ENCODE measurements at regions not wholly inside any gene's neighbourhood (a gene's known extent, or its start where the extent isn't known, plus 50 kb on each side); places are given as distances from the start of the nearest gene placed in this dataset.

DNA sequence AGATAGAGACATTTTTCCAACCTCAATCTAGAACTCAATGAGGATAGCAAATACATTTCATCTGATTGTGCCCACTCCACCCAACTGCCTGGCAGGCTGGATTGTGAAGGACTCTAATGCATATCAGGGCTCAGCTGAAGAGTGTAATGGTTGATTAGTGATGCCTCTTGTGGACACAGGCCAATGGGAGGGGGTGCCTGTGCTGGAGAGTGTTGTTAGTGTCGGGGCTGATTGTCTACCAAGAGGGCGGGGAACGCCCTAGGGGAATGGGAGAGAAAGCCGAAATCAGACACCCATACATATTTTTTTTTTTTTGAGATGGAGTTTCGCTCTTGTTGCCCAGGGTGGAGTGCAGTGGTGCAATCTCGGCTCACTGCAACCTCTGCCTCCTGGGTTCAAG, 103.7 kb upstream of the SALL4 start:
- DNase-seq (ENCODE audit: low spot score) (no peak), ATAC-seq (no peak)
- peak overlapping the region in 1 of 2 donors; percentile 11 for H3K27ac Mint-ChIP-seq
- H3K4me1 Mint-ChIP-seq (ENCODE audit: low read depth in 2 of 2) = no peaks in the 10 kb centered on the region
- H3K9me3 Mint-ChIP-seq = no peaks in the 10 kb centered on the region
- no peaks in the 10 kb centered on the region for H3K36me3 Mint-ChIP-seq
- no peak overlapping the region for H3K4me3 Mint-ChIP-seq
- peaks cover 6 to 8% of the 10 kb centered on the region in 2 donors for H3K27me3 Mint-ChIP-seq

DNA sequence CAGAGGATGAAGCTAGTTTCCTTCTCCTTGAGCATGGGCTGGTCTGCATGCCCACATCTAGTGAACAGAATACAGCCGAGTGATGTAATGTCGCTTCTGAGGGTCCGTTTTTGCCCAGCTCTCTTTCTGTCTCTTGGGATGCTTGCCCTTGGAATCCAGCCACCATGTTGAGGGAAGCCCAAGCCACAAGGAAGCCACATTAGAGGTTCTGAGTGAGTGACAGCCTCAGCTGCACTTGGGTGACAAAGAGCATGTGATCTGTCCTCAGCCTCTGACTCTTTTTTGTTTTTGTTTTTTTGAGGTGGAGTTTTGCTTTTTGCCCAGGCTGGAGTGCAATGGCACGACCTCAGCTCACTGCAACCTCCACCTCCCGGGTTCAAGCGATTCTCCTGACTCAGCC, 100.6 kb upstream of the SALL4 start:
- no peaks in the 10 kb centered on the region for H3K4me1 Mint-ChIP-seq (ENCODE audit: low read depth in 2 of 2)
- ATAC-seq = no peak

DNA sequence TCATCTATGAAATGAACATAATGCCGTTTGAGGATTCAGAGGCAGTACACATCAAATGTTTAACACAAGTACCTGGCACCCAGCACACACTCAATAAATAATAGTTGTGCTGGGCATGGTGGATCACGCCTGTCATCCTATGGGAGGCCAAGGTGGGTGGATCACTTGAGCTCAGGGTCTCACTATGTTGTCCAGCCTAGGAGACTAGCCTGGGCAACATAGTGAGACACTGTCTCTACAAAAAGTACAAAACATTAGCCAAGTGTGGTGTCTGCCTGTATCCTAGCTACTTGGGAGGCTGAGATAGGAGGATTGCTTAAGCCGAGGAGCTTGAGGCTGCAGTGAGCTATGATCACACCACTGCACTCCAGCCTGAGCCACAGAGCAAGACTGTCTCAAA, 98.1 kb upstream of the SALL4 start:
- peak overlapping the region in 1 of 2 donors; percentile 26 for H3K27ac Mint-ChIP-seq
- H3K4me1 Mint-ChIP-seq (ENCODE audit: low read depth in 2 of 2) = no peaks in the 10 kb centered on the region
- DNase-seq (ENCODE audit: low spot score) (no peak), ATAC-seq (no peak)
- no peak overlapping the region for H3K4me3 Mint-ChIP-seq
- H3K9me3 Mint-ChIP-seq = no peaks in the 10 kb centered on the region
- H3K27me3 Mint-ChIP-seq = peaks cover 6 to 8% of the 10 kb centered on the region in 2 donors
- no peaks in the 10 kb centered on the region for H3K36me3 Mint-ChIP-seq

More for the DNA sequence above, 100.6 kb upstream of the SALL4 start:
- no peaks in the 10 kb centered on the region for H3K36me3 Mint-ChIP-seq
- H3K27me3 Mint-ChIP-seq = peaks cover 8 to 9% of the 10 kb centered on the region in 2 donors
- H3K4me3 Mint-ChIP-seq = no peak overlapping the region
- H3K9me3 Mint-ChIP-seq = no peaks in the 10 kb centered on the region
- no peak overlapping the region for H3K27ac Mint-ChIP-seq
- DNase-seq (ENCODE audit: low spot score) = no peak

DNA sequence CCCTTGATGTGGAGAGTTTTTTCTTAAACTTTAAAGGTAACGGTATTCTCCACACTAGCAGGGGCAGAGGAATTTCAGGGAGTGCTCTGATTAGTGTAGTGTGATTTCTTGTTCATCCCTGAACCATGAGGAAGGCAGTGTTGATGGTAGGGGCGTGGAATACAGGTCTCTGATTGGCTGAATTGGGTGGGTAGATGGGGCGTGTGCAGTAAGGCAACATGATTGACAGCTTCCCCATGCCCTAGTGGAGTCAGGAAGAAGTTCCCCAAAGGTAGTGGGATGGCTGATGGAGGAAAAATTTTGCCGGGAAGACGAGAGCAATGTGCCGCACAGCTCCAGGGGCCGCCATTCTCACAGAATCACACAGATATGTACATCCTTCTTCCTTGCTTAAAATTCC, 97.4 kb upstream of the SALL4 start:
- Mint-ChIP-seq H3K27me3 (peaks cover 6 to 8% of the 10 kb centered on the region in 2 donors), H3K4me3 (no peak overlapping the region), H3K4me1 (ENCODE audit: low read depth in 2 of 2) (no peaks in the 10 kb centered on the region), H3K36me3 (no peaks in the 10 kb centered on the region), H3K9me3 (no peaks in the 10 kb centered on the region), H3K27ac (peak overlapping the region in 1 of 2 donors; percentile 26)
- ATAC-seq (no peak), DNase-seq (ENCODE audit: low spot score) (no peak)

DNA sequence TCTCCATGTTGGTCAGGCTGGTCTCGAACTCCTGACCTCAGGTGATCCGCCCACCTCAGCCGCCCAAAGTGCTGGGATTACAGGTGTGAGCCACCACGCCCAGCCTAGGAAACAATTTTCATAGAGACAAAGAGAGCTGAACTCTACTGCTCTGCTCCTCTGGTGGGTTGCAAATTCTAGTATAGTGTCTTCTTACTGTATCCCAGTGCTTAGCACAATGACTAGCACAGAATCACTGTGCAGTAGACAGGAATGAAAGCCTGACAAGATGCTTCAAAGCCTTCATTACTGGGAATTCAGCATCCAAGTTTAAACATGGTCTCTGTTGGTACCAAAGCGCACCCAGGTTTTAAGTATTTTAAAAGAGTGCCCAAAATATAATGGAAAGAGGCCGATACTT, 96.5 kb upstream of the SALL4 start:
- H3K9me3 Mint-ChIP-seq = no peaks in the 10 kb centered on the region

DNA sequence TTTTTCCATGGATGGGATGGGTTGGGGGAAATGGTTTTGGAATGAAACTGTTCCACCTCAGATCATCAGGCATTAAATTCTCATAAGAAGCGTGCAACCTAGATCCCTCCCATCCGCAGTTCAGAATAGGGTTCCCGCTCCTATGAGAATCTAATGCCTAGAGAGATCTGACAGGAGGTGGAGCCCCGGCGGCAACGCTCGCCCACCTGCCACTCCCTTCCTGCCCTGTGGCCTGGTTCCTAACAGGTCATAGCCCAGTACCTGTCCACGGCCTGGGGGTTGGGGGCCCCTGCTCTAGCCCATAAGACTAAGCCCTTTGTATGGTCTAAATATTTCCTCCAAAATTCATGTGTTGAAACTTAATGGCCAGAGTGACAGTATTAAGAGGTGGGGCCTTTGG, 92.3 kb upstream of the SALL4 start:
- peak overlapping the region in 1 of 2 donors; percentile 23 for H3K27ac Mint-ChIP-seq
- peak in 1 of 2 donors; percentile 55 for ATAC-seq
- H3K4me1 Mint-ChIP-seq (ENCODE audit: low read depth in 2 of 2) = no peaks in the 10 kb centered on the region
- no peaks in the 10 kb centered on the region for H3K36me3 Mint-ChIP-seq
- no peaks in the 10 kb centered on the region for H3K9me3 Mint-ChIP-seq
- H3K27me3 Mint-ChIP-seq = peaks cover 2 to 11% of the 10 kb centered on the region in 2 donors
- no peak overlapping the region for H3K4me3 Mint-ChIP-seq
- no peak for DNase-seq (ENCODE audit: low spot score)

More for the DNA sequence above, 96.5 kb upstream of the SALL4 start:
- no peaks in the 10 kb centered on the region for H3K4me1 Mint-ChIP-seq (ENCODE audit: low read depth in 2 of 2)
- peaks cover 2 to 9% of the 10 kb centered on the region in 2 donors for H3K27me3 Mint-ChIP-seq
- no peak for ATAC-seq
- no peak for DNase-seq (ENCODE audit: low spot score)
- H3K27ac Mint-ChIP-seq = no peak overlapping the region
- no peaks in the 10 kb centered on the region for H3K36me3 Mint-ChIP-seq
- no peak overlapping the region for H3K4me3 Mint-ChIP-seq

DNA sequence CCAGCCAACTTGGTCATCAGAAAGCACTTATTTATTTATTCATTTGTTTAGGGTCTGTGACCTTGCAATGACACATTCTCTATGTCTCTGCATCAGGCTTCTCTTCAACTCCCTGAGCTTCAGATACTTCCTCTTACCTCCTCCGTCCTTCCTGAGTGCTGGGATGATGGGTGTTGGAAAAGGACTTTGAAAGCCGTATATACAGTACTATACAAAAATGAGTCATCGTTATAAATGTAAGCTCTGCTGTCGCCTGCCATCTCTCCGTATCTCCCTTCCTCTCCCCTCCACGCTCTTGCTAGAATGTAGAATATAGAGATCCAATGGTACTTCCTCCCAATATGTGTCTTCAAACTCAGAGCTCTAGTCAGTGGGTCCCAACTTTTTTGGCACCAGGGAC, 91.9 kb upstream of the SALL4 start:
- H3K4me1 Mint-ChIP-seq (ENCODE audit: low read depth in 2 of 2) = no peaks in the 10 kb centered on the region
- no peaks in the 10 kb centered on the region for H3K36me3 Mint-ChIP-seq
- ATAC-seq = no peak

DNA sequence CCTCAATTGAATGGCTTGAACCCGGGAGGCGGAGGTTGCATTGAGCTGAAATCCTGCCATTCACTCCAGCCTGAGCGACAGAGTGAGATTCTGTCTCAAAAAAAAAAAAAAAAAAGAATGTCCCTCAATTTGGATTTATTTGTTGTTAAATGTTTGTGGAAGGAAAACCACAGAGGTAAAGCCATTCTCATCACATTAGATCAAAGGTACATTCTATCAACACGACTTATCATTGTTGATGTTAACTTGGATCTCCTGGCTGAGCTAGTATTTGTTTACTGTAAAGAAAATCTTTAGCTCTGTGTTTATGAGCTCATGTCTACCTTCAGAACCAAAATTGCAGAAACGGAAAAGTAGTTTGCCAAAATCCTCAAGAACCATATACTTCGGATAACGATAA, 91.4 kb upstream of the SALL4 start:
- Mint-ChIP-seq H3K4me3 (no peak overlapping the region), H3K36me3 (no peaks in the 10 kb centered on the region), H3K9me3 (no peaks in the 10 kb centered on the region), H3K27ac (no peak overlapping the region), H3K4me1 (ENCODE audit: low read depth in 2 of 2) (no peaks in the 10 kb centered on the region), H3K27me3 (peaks cover 0 to 11% of the 10 kb centered on the region in 2 donors)
- ATAC-seq (no peak), DNase-seq (ENCODE audit: low spot score) (no peak)

More for the DNA sequence above, 91.9 kb upstream of the SALL4 start:
- DNase-seq (ENCODE audit: low spot score) = no peak
- Mint-ChIP-seq H3K27me3 (peaks cover 2 to 11% of the 10 kb centered on the region in 2 donors), H3K9me3 (no peaks in the 10 kb centered on the region), H3K27ac (peak overlapping the region in 1 of 2 donors; percentile 23), H3K4me3 (no peak overlapping the region)

DNA sequence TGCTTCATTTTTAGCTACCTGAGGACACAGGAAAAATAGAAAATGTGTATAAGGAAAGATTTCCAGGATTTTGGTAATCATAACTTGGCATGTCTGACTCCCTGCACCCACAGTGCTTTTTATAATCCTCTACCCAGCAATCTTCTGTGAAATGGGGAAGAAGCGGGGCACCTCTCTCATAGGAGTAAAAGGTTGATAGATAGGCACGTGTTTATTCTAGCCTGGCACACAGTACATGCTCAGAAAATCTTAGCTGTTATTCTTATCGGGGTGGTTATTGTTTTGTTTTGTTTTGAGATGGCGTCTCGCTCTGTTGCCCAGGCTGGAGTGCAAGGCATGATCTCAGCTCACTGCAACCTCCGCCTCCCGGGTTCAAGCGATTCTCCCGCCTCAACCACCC, 87.7 kb upstream of the SALL4 start:
- H3K27me3 Mint-ChIP-seq = peaks cover 0 to 11% of the 10 kb centered on the region in 2 donors
- H3K27ac Mint-ChIP-seq = no peak overlapping the region
- H3K9me3 Mint-ChIP-seq = no peaks in the 10 kb centered on the region
- no peak overlapping the region for H3K4me3 Mint-ChIP-seq
- ATAC-seq (no peak), DNase-seq (ENCODE audit: low spot score) (no peak)
- H3K4me1 Mint-ChIP-seq (ENCODE audit: low read depth in 2 of 2) = no peaks in the 10 kb centered on the region
- H3K36me3 Mint-ChIP-seq = no peaks in the 10 kb centered on the region

DNA sequence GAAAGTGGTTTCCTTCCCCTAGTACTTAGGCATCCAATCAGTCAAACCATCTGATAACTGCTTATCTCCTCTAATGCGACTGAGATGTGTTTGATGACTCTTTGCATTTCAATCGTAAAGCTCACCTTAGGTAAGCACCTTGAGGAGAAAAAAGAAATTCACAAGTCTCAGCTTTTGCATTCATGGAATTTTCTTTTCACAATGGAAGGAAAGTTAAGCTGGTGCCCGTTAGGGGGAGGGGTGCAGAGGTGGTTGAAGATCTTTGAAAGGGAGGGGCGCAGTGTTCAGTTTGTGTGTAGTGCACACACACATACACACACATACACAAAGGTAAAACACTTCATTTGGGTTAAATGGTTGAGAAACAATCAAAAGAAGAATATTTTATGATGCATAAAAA, 87.1 kb upstream of the SALL4 start:
- no peaks in the 10 kb centered on the region for H3K9me3 Mint-ChIP-seq
- H3K4me3 Mint-ChIP-seq = no peak overlapping the region
- no peaks in the 10 kb centered on the region for H3K36me3 Mint-ChIP-seq
- no peak for ATAC-seq
- H3K4me1 Mint-ChIP-seq (ENCODE audit: low read depth in 2 of 2) = no peaks in the 10 kb centered on the region
- H3K27ac Mint-ChIP-seq = no peak overlapping the region
- H3K27me3 Mint-ChIP-seq = peaks cover 0 to 10% of the 10 kb centered on the region in 2 donors
- DNase-seq (ENCODE audit: low spot score) = no peak

DNA sequence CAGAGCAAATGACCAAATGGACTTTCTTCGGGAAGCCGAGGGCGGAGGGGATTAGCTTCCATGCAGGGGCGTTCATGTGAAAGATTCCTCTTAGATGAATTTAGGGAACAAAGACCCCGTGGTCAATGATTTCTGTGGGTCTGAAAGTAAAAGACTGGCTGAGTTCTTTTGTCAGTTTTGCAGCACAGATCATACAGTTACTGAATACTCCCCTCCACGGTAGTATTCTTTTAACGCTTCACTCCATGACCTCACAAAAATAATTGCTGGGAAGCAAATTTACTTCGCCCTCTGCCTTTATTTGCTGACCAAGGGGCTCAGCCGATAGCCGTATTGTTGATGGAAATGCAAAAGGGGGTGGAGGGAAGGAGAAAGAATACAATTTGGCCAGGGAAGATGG, 86.0 kb upstream of the SALL4 start:
- Mint-ChIP-seq H3K27ac (no peak overlapping the region), H3K4me1 (ENCODE audit: low read depth in 2 of 2) (no peaks in the 10 kb centered on the region)

DNA sequence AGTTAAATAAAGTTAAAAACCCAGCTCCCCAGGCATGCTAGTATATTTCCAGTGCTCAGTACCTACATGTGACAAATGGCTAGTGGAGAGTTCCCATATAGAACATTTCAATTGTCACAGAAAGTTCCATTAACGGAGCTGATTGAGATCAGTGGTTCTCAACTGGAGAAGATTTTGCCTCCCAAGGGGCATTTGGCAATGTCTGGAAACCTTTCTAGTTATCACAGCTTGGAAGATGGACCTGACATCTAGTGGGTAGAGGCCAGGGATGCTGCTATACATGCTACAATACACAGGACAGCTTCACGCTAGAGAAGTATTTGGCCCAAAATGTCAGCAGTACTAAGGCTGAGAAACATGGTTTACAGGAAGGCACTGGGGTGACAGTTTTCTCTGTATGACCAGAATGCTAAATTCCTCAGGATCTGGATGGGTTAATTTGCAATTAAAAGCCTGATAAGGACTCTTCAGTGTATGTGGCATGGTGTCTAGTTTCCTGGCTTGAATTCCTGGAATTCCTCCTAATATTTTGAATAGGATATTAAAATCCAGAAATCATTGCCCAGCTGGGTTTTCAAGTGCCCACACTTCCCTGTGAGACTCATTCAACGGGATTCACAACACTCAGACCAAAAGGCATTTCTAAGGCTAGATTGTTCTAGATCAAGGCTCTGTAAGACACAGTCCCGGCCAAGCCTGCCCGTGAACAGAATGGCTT, 84.7 kb upstream of the SALL4 start:
- H3K36me3 Mint-ChIP-seq = no peaks in the 10 kb centered on the region
- H3K4me1 Mint-ChIP-seq (ENCODE audit: low read depth in 2 of 2) = no peaks in the 10 kb centered on the region
- H3K4me3 Mint-ChIP-seq = no peak overlapping the region
- H3K27ac Mint-ChIP-seq = no peak overlapping the region
- no peak for DNase-seq (ENCODE audit: low spot score)
- no peaks in the 10 kb centered on the region for H3K9me3 Mint-ChIP-seq
- no peak for ATAC-seq
- H3K27me3 Mint-ChIP-seq = no peaks in the 10 kb centered on the region

More for the DNA sequence above, 86.0 kb upstream of the SALL4 start:
- Mint-ChIP-seq H3K9me3 (no peaks in the 10 kb centered on the region), H3K4me3 (no peak overlapping the region), H3K27me3 (no peaks in the 10 kb centered on the region), H3K36me3 (no peaks in the 10 kb centered on the region)
- no peak for DNase-seq (ENCODE audit: low spot score)
- ATAC-seq = no peak

DNA sequence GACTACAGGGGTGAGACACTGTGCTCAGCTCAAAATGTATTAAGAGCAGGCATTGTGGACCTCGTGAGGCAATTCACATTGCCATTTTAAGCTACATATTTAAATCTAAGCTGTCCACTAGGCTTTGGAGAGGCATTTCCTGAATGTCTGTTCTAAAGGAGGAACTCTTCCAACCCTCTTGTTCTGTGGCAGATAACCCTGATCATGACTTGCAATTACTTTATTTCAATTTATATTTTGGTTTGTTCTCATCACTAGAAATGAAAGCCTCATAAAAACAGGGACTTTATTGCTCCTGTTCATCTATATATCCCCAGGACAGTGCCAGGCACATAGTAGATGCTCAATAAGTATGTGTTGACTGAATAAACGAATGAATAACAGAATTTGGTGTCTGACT, 84.0 kb upstream of the SALL4 start:
- ATAC-seq (no peak), DNase-seq (ENCODE audit: low spot score) (no peak)
- no peaks in the 10 kb centered on the region for H3K4me1 Mint-ChIP-seq (ENCODE audit: low read depth in 2 of 2)
- no peaks in the 10 kb centered on the region for H3K36me3 Mint-ChIP-seq
- H3K9me3 Mint-ChIP-seq = no peaks in the 10 kb centered on the region
- H3K4me3 Mint-ChIP-seq = no peak overlapping the region
- H3K27ac Mint-ChIP-seq = no peak overlapping the region
- H3K27me3 Mint-ChIP-seq = no peaks in the 10 kb centered on the region

DNA sequence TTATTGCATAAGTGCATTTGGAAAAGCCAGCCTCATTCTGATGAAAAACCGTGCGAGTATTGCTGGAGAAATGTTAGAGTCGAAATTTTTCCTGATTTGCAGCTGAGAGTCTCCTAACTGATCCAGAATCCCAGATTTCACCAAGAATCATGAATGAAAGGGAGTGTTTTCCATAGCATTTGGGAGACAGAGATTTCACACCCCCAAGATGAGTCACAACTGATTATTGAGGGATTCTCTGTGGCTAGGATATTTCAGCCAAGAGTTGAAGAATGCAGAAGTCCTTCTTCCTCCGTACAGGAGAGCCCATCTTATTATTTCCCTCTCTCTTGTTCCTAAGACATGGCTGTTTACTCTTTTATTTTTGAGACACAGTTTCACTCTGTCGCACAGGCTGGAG, 82.2 kb upstream of the SALL4 start:
- no peaks in the 10 kb centered on the region for H3K36me3 Mint-ChIP-seq
- no peaks in the 10 kb centered on the region for H3K27me3 Mint-ChIP-seq
- H3K27ac Mint-ChIP-seq = no peak overlapping the region
- no peak overlapping the region for H3K4me3 Mint-ChIP-seq
- no peaks in the 10 kb centered on the region for H3K4me1 Mint-ChIP-seq (ENCODE audit: low read depth in 2 of 2)
- DNase-seq (ENCODE audit: low spot score) (no peak), ATAC-seq (no peak)
- H3K9me3 Mint-ChIP-seq = no peaks in the 10 kb centered on the region

DNA sequence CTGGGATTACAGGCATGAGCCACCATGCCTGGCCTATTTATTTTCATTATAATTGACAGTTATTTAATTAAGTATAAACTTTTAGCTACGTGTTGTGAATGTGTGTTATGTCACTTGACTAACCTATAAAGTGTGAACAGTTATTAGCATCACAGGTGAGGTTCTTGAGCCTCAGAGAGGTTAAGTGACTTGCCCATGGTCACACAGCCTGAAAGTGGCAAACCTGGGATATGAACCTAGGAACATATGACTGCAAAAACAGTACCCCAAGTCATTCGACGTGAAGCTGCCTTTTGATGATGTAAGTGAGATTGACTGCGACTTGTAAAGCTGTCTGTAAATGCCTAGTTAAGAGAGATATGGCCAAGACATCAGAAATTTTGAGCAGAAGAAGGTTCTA, 77.9 kb upstream of the SALL4 start:
- H3K27ac Mint-ChIP-seq = no peak overlapping the region
- no peak overlapping the region for H3K4me3 Mint-ChIP-seq
- no peaks in the 10 kb centered on the region for H3K36me3 Mint-ChIP-seq
- no peaks in the 10 kb centered on the region for H3K27me3 Mint-ChIP-seq
- DNase-seq (ENCODE audit: low spot score) (no peak), ATAC-seq (no peak)
- H3K4me1 Mint-ChIP-seq (ENCODE audit: low read depth in 2 of 2) = peaks cover 0 to 5% of the 10 kb centered on the region in 2 donors
- no peaks in the 10 kb centered on the region for H3K9me3 Mint-ChIP-seq
